Cardiac fibroblast (primary cell): ENCODE measurements at regions not wholly inside any gene's neighbourhood (a gene's known extent, or its start where the extent isn't known, plus 50 kb on each side); places are given as distances from the start of the nearest gene placed in this dataset.
"Not testable (repeated sequence)": the region's sequence is repeated elsewhere in the genome, so short reads cannot be mapped to it uniquely, and the experiment has no call there.

Experiments
- DNase-seq, 2 donors: peaks; one replicate each; pipeline versions ENCODE4 v3.0.0 to v3.0.0-alpha.2; 2010; ENCODE audit warnings: low read depth in 2 of 2
- H3K4me3 ChIP-seq, 2 donors: replicated peaks in 1 of 2; 1 replicate in 1 of 2; 2 replicates in 1 of 2; pipeline ENCODE4 v1.5.1; 2011; ENCODE audit warnings: low read depth in 2 of 2, low read length in 2 of 2, mild to moderate bottlenecking in 2 of 2, moderate library complexity in 1 of 2
- CTCF ChIP-seq: IDR thresholded peaks from one replicate; pipeline ENCODE4 v1.5.1; 2011; ENCODE audit warnings: low read depth, mild to moderate bottlenecking, low read length, inconsistent platforms

DNA sequence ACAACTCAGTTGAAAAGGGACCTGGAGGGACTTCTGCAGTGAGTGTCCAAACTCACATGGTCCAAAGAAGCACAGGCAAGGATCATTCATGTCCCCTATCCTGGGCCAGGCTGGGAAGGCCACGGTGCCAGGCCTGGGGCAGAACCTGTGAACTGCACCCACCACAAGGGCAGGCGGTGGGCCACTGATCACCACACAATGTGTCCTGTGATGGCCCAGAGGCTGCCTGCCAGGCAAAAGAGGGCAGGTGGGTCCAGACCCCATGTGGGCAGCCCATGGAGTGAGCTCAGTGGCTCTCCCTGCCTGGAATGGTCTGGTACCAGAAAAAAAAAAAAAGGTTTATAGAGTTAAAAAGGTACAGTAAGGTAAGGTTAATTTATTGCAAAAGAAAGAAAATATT is 244.8 kb downstream of the ANKRD30B start:
- not testable (repeated sequence) for DNase-seq, H3K4me3 ChIP-seq

DNA sequence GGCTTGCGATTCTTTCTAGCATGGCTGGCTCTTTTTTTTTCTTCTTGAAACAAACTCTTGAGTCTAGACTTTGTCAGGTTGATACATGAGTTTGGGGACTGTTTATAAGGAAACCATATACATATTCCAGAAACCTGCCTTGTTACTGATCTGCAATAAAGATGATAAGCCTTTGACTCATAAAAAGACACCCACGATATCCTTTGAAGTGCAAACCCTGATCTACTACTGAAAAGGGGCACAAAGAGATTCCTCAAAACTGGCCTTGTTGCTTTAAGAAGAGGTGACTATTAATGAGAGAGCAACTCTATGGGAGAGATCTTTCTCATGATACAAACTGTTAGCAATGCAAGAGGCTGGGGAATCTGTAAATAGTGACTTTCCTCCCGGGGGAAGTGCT is 247.1 kb downstream of the ANKRD30B start:
- DNase-seq, H3K4me3 ChIP-seq: not testable (repeated sequence)

GRCh38 chr18:14997357-14997756 is 249.4 kb downstream of the ANKRD30B start:
- no peak for DNase-seq
- TF ChIP-seq CTCF, result no peak

DNA sequence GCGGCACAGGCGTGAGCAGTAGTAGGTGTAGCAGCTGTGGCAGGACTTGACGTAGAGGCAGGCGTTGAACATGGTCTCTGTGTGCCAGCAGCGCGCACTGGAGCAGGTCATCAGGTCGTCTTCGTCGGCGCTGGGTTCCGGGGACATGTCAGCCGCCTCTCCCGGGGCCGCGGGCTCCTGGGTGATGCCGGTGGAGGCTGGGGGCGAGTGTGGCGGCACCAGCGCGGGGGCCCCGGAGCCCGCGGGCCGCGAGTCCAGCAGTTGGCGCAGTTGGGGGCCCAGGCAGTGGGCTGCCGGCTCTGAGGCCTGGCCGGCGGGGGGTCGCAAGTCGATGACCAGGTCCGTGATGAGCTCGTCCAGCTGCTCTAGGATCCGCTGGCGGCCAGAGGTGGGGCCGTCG is 249.9 kb downstream of the ANKRD30B start:
- not testable (repeated sequence) for H3K4me3 ChIP-seq

More at GRCh38 chr18:14997357-14997756, 249.4 kb downstream of the ANKRD30B start:
- no peak overlapping the region for H3K4me3 ChIP-seq

DNA sequence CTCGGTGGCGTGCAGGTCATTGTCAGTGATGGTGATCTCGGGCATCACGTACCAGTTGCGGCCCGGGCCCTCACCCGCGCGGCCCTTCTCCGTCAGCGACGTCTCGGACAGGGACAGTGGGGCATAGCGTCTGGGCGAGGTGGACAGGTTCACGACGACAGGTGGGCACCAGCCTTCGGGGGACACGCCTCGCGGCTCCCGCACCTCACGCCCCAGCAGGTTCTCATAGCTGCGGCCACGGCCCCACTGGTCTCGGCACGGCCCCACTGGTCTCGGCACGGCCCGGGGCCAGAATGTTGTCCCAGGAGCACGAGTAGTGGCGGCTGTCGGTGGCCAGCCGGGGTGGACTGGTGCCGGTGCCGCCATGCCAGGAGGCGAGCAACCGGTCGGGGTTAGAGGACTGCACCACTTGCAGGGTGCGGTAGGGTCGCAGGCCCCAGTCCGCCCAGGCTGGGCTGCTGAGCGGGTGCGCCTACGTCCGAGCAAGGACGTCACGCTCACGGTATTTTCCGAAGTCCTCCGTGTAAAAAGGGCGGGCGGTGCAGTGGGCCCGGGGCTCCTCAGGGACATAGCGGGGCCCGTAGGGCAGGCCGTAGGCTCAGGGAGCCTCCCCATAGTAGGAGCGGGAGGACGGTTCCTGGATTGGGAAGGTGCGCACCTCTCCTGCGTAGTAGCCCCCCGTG is 250.5 kb downstream of the ANKRD30B start:
- not testable (repeated sequence) for H3K4me3 ChIP-seq, DNase-seq

More for the DNA sequence above, 249.9 kb downstream of the ANKRD30B start:
- not testable (repeated sequence) for DNase-seq

GRCh38 chr18:14999085-14999975 is 251.4 kb downstream of the ANKRD30B start:
- no peak for DNase-seq
- no peak for TF ChIP-seq CTCF
- no peak overlapping the region for H3K4me3 ChIP-seq

DNA sequence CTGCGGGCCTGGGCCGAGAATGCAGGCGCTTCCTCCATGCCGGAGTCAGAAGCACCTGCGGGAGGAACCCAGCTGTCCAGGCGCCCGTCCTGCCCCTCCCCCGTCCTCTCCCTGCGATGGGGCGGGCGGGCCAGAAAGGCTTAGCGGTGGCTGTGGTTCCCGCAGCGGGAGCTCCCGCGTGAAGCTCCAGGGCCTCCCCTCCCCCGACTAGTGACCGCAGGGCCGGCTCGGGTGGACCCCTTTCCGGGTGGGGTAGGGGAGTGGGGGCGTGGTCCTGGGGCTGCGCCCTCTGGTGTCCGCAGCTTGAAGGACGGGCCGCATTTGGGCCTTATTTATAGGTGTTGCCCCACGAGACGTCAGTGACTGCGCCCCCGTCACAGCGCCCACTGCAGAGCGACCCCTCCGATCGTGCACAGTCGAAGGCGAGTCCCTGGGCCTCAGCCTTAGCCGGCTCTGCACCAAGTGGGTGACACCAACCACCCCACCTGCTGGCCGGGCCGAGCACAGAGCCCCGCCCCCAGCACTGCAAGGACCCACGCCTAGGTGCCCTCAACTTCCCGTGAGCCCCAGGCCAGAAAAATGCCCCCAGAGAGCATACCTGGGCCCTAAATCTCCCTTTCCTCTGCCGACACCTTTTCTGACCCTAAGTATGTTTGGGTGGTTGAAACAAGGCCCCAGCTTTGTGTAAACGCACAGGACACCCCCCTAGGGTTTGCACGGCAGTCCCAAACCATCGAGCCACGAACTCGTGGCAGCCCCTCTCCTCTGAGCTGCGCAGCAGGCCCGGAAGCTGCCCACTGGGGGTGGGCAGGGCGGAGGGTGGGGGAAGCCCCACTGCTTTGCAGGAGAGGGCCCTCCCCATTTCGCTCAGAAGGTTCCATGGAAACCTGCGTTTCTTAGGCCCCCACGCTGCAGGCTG is 252.4 kb downstream of the ANKRD30B start:
- not testable (repeated sequence) for DNase-seq, H3K4me3 ChIP-seq

GRCh38 chr18:15001038-15001794 is 253.2 kb downstream of the ANKRD30B start:
- H3K4me3 ChIP-seq, DNase-seq: not testable (repeated sequence)

DNA sequence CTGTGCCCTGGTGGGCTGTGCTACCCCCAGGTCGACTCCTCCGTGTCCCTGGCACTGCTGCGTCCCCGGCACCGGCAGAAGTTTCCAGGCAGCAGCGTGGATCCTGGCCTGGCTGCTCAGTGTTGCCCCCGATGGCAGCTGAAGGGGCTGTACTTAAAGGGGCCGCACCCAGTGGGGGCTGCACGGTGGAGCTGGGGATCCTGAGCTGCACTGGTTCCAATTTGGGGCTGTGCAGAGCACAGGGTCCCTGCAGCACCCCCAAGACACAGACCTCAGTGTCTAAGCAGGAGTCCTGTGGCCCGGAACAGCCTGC is 253.8 kb downstream of the ANKRD30B start:
- DNase-seq, H3K4me3 ChIP-seq: not testable (repeated sequence)

- H3K4me3 ChIP-seq, result not testable (repeated sequence)
Observed at GRCh38 chr18:15002765-15003164, 254.8 kb downstream of the ANKRD30B start.

DNA sequence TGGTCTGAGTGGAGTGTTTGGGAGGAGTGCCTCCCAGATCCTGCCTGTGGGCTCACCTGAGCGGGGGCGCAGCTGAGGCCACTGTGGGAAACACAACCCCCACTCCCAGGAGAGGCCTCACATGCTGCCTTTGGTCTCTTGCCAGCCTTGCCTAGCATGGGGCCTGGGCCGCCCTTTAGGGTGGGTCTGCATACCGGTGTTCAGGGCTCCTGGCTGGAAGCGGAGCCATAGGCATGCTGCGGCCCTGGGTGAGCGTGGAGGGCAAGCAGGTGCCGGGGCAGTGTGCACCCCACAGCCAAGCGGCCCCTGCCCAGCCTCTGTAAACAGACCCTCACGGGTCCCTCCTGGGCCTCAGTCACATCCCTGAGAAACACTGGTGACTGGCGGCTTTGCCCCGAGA is 255.3 kb downstream of the ANKRD30B start:
- H3K4me3 ChIP-seq, DNase-seq: not testable (repeated sequence)

More at GRCh38 chr18:15002765-15003164, 254.8 kb downstream of the ANKRD30B start:
- DNase-seq, result not testable (repeated sequence)

DNA sequence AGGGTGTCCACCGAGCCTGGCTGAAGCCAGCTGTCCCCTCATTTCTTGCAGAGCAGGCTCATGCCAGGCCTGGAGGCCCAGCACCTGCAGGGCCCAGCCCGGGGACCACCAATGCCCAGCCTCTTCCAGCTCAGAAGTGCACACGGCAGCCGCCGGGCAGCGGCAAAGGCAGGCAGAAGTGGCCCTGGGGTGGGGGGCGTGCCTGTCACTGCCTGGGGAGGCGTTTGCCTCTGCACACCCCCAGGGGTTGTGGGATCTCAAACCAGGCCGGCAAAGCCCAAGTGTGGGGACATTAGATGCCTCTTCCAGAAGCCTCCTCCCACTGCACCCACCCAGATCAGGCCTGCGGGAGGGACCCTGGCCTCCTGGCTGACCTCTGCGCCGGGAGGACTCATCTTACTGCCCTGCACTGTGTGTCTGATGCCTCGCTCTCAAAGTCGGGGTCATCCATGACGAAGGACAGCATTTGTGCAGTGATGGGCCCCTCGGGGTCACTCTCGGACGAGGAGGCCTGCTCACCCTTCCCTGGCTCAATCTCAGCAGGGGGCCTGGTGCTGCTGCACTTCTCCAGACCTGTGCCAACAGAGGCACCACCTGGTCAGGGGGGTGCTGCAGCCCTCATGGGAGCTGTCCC is 255.8 kb downstream of the ANKRD30B start:
- not testable (repeated sequence) for H3K4me3 ChIP-seq, DNase-seq

DNA sequence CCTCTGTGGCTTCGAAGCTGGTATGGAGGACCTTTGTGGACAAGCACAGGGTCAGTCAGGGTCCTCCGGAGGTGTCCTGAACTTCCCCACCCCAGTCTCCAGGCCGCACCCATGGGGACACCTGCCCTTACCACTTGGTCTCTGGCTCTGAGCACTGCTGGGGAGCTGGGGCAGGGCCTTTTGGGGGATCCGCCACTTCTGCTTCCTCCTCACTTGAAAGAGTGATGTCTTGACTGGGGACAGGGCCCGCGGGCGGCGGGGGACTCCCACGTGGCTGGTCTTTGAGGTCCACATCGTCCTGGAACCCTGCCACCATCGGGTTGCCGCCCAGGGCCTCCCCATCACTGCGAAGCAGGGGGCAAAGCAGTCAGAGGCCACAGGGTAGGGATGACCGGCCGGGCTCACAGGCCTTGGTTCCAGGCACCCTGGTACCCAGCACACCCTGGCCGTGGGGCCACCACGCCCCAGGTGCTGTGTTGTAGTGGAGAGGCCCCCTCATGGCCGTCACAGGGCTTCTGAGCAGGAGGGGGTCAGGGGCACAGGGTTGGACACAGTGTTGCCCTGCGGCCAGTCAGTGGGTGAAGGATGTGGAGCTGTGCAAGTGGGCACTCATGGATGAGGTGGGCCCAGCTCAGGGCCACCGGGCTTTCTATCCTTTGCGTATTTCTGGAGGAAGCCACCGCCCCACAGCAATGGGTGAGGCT is 256.4 kb downstream of the ANKRD30B start:
- not testable (repeated sequence) for H3K4me3 ChIP-seq, DNase-seq
